GM19238 (cell line): ENCODE measurements at regions not wholly inside any gene's neighbourhood (a gene's known extent, or its start where the extent isn't known, plus 50 kb on each side); places are given as distances from the start of the nearest gene placed in this dataset.
"Not testable (repeated sequence)": the region's sequence is repeated elsewhere in the genome, so short reads cannot be mapped to it uniquely, and the experiment has no call there.

ENCODE experiments used
- DNase-seq: peaks from one replicate; pipeline ENCODE4 v3.0.0; 2011; ENCODE audit warnings: low spot score; ENCODE audit not compliant: insufficient read length

- DNase-seq, result no peak
Measured at GRCh38 chr14:106578481-106578880, 1052.1 kb downstream of the TMEM121 start.

GRCh38 chr14:106579084-106579483 lies 1052.7 kb downstream of the TMEM121 start:
- DNase-seq, result no peak

- DNase-seq, result no peak
Measured at GRCh38 chr14:106585692-106586091, 1059.3 kb downstream of the TMEM121 start.

GRCh38 chr14:106586098-106586704 lies 1059.8 kb downstream of the TMEM121 start:
- peak; percentile 17 for DNase-seq

GRCh38 chr14:106591539-106591938 lies 1065.2 kb downstream of the TMEM121 start:
- DNase-seq, result not testable (repeated sequence)

- DNase-seq, result not testable (repeated sequence)
Measured at GRCh38 chr14:106592115-106592852, 1065.9 kb downstream of the TMEM121 start.

GRCh38 chr14:106599209-106599608 lies 1072.8 kb downstream of the TMEM121 start:
- DNase-seq, result no peak

GRCh38 chr14:106605548-106606448 lies 1079.4 kb downstream of the TMEM121 start:
- peak; percentile 53 for DNase-seq

GRCh38 chr14:106606936-106607335 lies 1080.6 kb downstream of the TMEM121 start:
- DNase-seq, result no peak

- no peak for DNase-seq
Measured at GRCh38 chr14:106610691-106611090, 1084.3 kb downstream of the TMEM121 start.

GRCh38 chr14:106613256-106613655 lies 1086.9 kb downstream of the TMEM121 start:
- DNase-seq, result no peak

GRCh38 chr14:106618471-106618951 lies 1092.1 kb downstream of the TMEM121 start:
- not testable (repeated sequence) for DNase-seq

- no peak for DNase-seq
Measured at GRCh38 chr14:106619606-106620005, 1093.2 kb downstream of the TMEM121 start.

GRCh38 chr14:106620368-106620767 lies 1094.0 kb downstream of the TMEM121 start:
- no peak for DNase-seq

GRCh38 chr14:106622200-106622745 lies 1095.9 kb downstream of the TMEM121 start:
- DNase-seq, result no peak

GRCh38 chr14:106625186-106625585 lies 1098.8 kb downstream of the TMEM121 start:
- no peak for DNase-seq

GRCh38 chr14:106626469-106626868 lies 1100.1 kb downstream of the TMEM121 start:
- not testable (repeated sequence) for DNase-seq

- peak; percentile 36 for DNase-seq
Measured at GRCh38 chr14:106626942-106627588, 1100.7 kb downstream of the TMEM121 start.

GRCh38 chr14:106631879-106632278 lies 1105.5 kb downstream of the TMEM121 start:
- no peak for DNase-seq

- no peak for DNase-seq
Measured at GRCh38 chr14:106633721-106634120, 1107.3 kb downstream of the TMEM121 start.

GRCh38 chr14:106635569-106635968 lies 1109.2 kb downstream of the TMEM121 start:
- no peak for DNase-seq
